Endothelial cell (in vitro differentiated cells): ENCODE measurements at regions not wholly inside any gene's neighbourhood (a gene's known extent, or its start where the extent isn't known, plus 50 kb on each side); places are given as distances from the start of the nearest gene placed in this dataset.

Experiments
- DNase-seq: peaks from one replicate; pipeline ENCODE4 v3.0.0; 2021; ENCODE audit warnings: low spot score
- H3K27ac Mint-ChIP-seq: one replicate; pipeline ENCODE4 v1.8.0; 2021; ENCODE audit warnings: mixed read lengths, inconsistent platforms; ENCODE audit not compliant: unreplicated experiment
- H3K27me3 Mint-ChIP-seq: one replicate; pipeline ENCODE4 v1.8.0; 2021; ENCODE audit warnings: mild to moderate bottlenecking, moderate library complexity, mixed read lengths, inconsistent platforms; ENCODE audit not compliant: unreplicated experiment
- H3K36me3 Mint-ChIP-seq: one replicate; pipeline ENCODE4 v1.8.0; 2021; ENCODE audit warnings: mild to moderate bottlenecking, low read depth, mixed read lengths, inconsistent platforms; ENCODE audit not compliant: unreplicated experiment
- H3K4me1 Mint-ChIP-seq: one replicate; pipeline ENCODE4 v1.8.0; 2021; ENCODE audit warnings: mild to moderate bottlenecking, mixed read lengths, inconsistent platforms; ENCODE audit not compliant: unreplicated experiment
- H3K4me3 Mint-ChIP-seq: one replicate; pipeline ENCODE4 v1.8.0; 2021; ENCODE audit warnings: mild to moderate bottlenecking, mixed read lengths, inconsistent platforms; ENCODE audit not compliant: unreplicated experiment
- H3K9me3 Mint-ChIP-seq: one replicate; pipeline ENCODE4 v1.8.0; 2021; ENCODE audit warnings: mixed read lengths, inconsistent platforms; ENCODE audit not compliant: unreplicated experiment
- TF ChIP-seq, protein P1 (sequence below): fragments of 200-600 bp; sonication (generic); IDR thresholded peaks from one replicate; pipeline ENCODE4 v1.5.0; 2021; ENCODE audit warnings: antibody characterized with exemption; ENCODE audit not compliant: unreplicated experiment

DNA sequence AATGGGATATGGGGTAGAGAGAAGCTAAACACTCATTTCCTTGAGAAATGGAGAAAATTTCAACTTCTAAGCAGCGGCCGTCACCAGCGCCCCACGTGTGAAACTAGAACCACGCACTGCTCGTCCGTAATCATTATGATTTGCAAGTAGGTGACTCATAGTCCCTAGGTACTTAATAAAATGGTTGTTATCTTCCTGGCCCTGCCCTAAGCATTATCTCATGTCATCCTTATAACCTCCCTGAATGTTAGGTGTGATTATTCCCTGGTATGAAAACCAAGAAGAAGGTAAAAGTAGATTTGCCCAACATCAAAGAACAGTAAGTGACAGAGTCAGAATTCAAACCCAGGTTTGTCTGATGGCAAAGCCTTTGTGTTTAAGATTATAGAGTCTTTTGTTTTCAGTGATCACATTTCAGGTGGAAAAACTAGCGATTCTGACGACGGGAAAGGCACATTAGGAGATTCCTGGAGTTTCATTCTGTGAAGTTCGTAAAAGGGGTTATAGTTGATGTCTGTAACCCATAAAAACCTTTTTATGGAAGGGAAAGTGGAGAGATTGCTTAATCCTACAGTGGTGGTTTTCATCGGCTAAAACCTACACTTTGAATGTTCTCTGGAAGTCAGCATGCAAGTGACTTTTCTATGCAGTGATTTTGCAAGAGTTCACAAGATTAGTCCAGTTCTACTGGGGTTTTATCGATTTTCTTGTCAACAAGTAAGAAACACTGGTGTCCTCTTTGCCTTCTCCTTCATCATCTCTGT is 202.9 kb upstream of the WWC1 start:
- Mint-ChIP-seq H3K27ac (no peak overlapping the region), H3K9me3 (no peaks in the 10 kb centered on the region), H3K4me3 (no peak overlapping the region), H3K4me1 (peaks cover 6% of the 10 kb centered on the region), H3K27me3 (no peaks in the 10 kb centered on the region), H3K36me3 (no peaks in the 10 kb centered on the region)
- TF ChIP-seq, protein P1, sequence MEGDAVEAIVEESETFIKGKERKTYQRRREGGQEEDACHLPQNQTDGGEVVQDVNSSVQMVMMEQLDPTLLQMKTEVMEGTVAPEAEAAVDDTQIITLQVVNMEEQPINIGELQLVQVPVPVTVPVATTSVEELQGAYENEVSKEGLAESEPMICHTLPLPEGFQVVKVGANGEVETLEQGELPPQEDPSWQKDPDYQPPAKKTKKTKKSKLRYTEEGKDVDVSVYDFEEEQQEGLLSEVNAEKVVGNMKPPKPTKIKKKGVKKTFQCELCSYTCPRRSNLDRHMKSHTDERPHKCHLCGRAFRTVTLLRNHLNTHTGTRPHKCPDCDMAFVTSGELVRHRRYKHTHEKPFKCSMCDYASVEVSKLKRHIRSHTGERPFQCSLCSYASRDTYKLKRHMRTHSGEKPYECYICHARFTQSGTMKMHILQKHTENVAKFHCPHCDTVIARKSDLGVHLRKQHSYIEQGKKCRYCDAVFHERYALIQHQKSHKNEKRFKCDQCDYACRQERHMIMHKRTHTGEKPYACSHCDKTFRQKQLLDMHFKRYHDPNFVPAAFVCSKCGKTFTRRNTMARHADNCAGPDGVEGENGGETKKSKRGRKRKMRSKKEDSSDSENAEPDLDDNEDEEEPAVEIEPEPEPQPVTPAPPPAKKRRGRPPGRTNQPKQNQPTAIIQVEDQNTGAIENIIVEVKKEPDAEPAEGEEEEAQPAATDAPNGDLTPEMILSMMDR = no peak
- DNase-seq = no peak

GRCh38 chr5:168089201-168089887 is 202.1 kb upstream of the WWC1 start:
- Mint-ChIP-seq H3K27ac (no peak overlapping the region), H3K27me3 (no peaks in the 10 kb centered on the region), H3K4me3 (no peak overlapping the region), H3K4me1 (peaks cover 7% of the 10 kb centered on the region), H3K36me3 (no peaks in the 10 kb centered on the region), H3K9me3 (no peaks in the 10 kb centered on the region)
- TF ChIP-seq, protein P1 = no peak
- DNase-seq = no peak

DNA sequence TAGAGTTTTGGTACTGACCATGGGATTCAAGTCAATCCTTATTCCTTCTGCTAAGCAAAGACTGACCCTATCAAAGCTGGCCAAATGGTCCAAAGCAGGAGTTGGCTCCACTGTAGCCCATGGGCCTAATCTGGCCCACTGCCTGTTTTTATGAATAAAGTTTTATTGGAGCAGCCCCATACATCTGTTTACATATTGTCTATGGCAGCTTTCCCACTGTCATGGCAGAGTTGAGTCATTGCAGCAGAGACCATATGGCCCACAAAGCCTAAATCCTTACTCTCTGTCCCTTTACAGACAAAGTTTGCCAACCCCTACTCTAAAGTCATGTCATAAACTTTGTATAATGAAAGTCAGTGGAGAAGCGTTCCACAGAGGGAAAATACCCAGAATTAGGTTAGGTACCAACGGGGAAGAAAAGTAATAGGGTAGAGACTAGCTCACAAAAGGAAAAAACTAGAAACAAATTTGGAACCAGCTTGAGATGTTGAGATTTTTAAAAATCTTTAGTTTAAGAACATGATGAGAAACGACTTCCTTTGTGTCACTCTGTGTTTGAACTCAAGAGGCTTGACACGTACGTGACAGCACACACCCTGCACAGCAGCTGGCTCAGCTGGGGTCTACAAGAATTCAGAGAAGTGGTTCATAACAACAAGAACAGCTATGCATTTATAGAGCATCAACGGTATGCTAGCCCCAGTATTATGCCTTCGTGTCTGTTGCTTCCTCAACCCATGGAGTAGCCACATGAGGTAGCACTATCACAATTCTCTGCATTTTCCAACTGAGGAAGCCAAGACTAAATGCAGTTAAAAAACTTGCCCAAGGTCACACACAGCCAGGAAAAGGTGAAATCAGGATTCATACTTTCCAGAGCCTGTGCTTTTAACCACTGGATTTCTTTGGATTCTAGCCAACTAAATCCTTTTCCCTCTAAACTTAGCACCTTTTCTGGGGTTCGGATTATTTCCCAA is 198.9 kb upstream of the WWC1 start:
- TF ChIP-seq, protein P1 = no peak
- no peaks in the 10 kb centered on the region for H3K9me3 Mint-ChIP-seq
- no peaks in the 10 kb centered on the region for H3K27me3 Mint-ChIP-seq
- no peaks in the 10 kb centered on the region for H3K36me3 Mint-ChIP-seq
- no peak for DNase-seq
- no peak overlapping the region for H3K27ac Mint-ChIP-seq
- peaks cover 2% of the 10 kb centered on the region for H3K4me1 Mint-ChIP-seq
- H3K4me3 Mint-ChIP-seq = no peak overlapping the region

GRCh38 chr5:168093200-168093910 is 198.1 kb upstream of the WWC1 start:
- Mint-ChIP-seq H3K36me3 (no peaks in the 10 kb centered on the region), H3K9me3 (no peaks in the 10 kb centered on the region), H3K4me1 (peaks cover 2% of the 10 kb centered on the region), H3K4me3 (no peak overlapping the region), H3K27ac (no peak overlapping the region), H3K27me3 (no peaks in the 10 kb centered on the region)
- TF ChIP-seq, protein P1 = no peak
- DNase-seq = no peak
